CD14-positive monocyte (primary cell): ENCODE measurements at regions not wholly inside any gene's neighbourhood (a gene's known extent, or its start where the extent isn't known, plus 50 kb on each side); places are given as distances from the start of the nearest gene placed in this dataset.

Experiments used
- DNase-seq, 3 donors: peaks; one replicate each; pipeline ENCODE4 v3.0.0-alpha.2; 2011 to 2022
- H2AFZ ChIP-seq: 2 replicates; pipeline ENCODE4 v1.6.0; 2012; ENCODE audit warnings: mild to moderate bottlenecking, low read depth, low read length, inconsistent platforms; ENCODE audit not compliant: insufficient read depth, poor library complexity, severe bottlenecking
- H3K27ac ChIP-seq, 2 donors: 1 replicate in 1 of 2; 2 replicates in 1 of 2; pipeline ENCODE4 v1.5.1; 2012 to 2013; ENCODE audit warnings: low read length in 2 of 2, control low read depth in 1 of 2, inconsistent platforms in 1 of 2, low read depth in 1 of 2, mild to moderate bottlenecking in 1 of 2
- H3K27me3 ChIP-seq, 2 donors: one replicate each; pipeline versions ENCODE4 v1.6.0 to v1.6.1; 2011 to 2013; ENCODE audit warnings: low read length in 2 of 2; ENCODE audit not compliant: control insufficient read depth in 2 of 2, insufficient read depth in 2 of 2
- H3K36me3 ChIP-seq, 2 donors: replicated peaks in 1 of 2; 1 replicate in 1 of 2; 2 replicates in 1 of 2; pipeline versions ENCODE4 v1.5.1 to v1.6.1; 2012 to 2013; ENCODE audit warnings: low read length in 2 of 2, control low read depth in 1 of 2, inconsistent platforms in 1 of 2, mild to moderate bottlenecking in 1 of 2; ENCODE audit not compliant: insufficient read depth in 2 of 2, control insufficient read depth in 1 of 2
- H3K4me1 ChIP-seq, 2 donors: 1 replicate in 1 of 2; 2 replicates in 1 of 2; pipeline versions ENCODE4 v1.5.1 to v1.6.1; 2012 to 2013; ENCODE audit warnings: low read length in 2 of 2, control low read depth in 1 of 2, inconsistent platforms in 1 of 2, mild to moderate bottlenecking in 1 of 2, moderate library complexity in 1 of 2; ENCODE audit not compliant: insufficient read depth in 2 of 2, control insufficient read depth in 1 of 2
- H3K4me2 ChIP-seq: replicated peaks from 2 replicates; pipeline ENCODE3; 2012; ENCODE audit warnings: low read length, moderate library complexity, mild to moderate bottlenecking; ENCODE audit not compliant: poor library complexity, severe bottlenecking; ENCODE audit errors: extremely low read depth
- H3K4me3 ChIP-seq, 3 experiments: fragments of 200-600 bp in 1 of 3; sonication (generic) in 1 of 3; replicated peaks in 1 of 3; 1 replicate in 2 of 3; 2 replicates in 1 of 3; pipeline ENCODE4 v1.5.1; 2011 to 2013; ENCODE audit warnings: low read length in 3 of 3, mild to moderate bottlenecking in 3 of 3, control low read depth in 2 of 3, low read depth in 2 of 3, inconsistent platforms in 1 of 3, moderate library complexity in 1 of 3
- H3K79me2 ChIP-seq: 2 replicates; pipeline ENCODE4 v1.6.0; 2012; ENCODE audit warnings: mild to moderate bottlenecking, control low read depth, inconsistent platforms, low read length, moderate library complexity; ENCODE audit not compliant: insufficient read depth
- H3K9ac ChIP-seq: 2 replicates; pipeline ENCODE4 v1.6.0; 2017; ENCODE audit warnings: low read length, mild to moderate bottlenecking; ENCODE audit not compliant: insufficient read depth, poor library complexity, severe bottlenecking
- H3K9me3 ChIP-seq, 2 donors: replicated peaks in 1 of 2; 1 replicate in 1 of 2; 2 replicates in 1 of 2; pipeline versions ENCODE4 v1.5.1 to v1.6.1; 2012 to 2013; ENCODE audit warnings: low read length in 2 of 2, control low read depth in 1 of 2; ENCODE audit not compliant: control insufficient read depth in 1 of 2, insufficient read depth in 1 of 2
- H4K20me1 ChIP-seq: 2 replicates; pipeline ENCODE4 v1.6.0; 2012; ENCODE audit warnings: mild to moderate bottlenecking, low read length, control low read depth, moderate library complexity; ENCODE audit not compliant: insufficient read depth
- H3K27ac Mint-ChIP-seq, 7 donors: one replicate each; pipeline ENCODE4 v1.8.0; 2020; ENCODE audit warnings: mild to moderate bottlenecking in 7 of 7, mixed read lengths in 7 of 7, moderate library complexity in 6 of 7, inconsistent platforms in 2 of 7
- H3K27me3 Mint-ChIP-seq, 3 donors: one replicate each; pipeline ENCODE4 v1.8.0; 2021 to 2022; ENCODE audit warnings: low read depth in 3 of 3, mild to moderate bottlenecking in 3 of 3, mixed read lengths in 3 of 3, moderate library complexity in 3 of 3, inconsistent platforms in 1 of 3
- H3K36me3 Mint-ChIP-seq, 2 donors: one replicate each; pipeline ENCODE4 v1.8.0; 2020; ENCODE audit warnings: mixed read lengths in 2 of 2, inconsistent platforms in 1 of 2, mild to moderate bottlenecking in 1 of 2
- H3K4me1 Mint-ChIP-seq: one replicate; pipeline ENCODE4 v1.8.0; 2020; ENCODE audit warnings: mild to moderate bottlenecking, mixed read lengths
- H3K4me3 Mint-ChIP-seq, 2 donors: one replicate each; pipeline ENCODE4 v1.8.0; 2020; ENCODE audit warnings: mild to moderate bottlenecking in 2 of 2, mixed read lengths in 2 of 2, moderate library complexity in 1 of 2
- H3K9me3 Mint-ChIP-seq, 7 donors: one replicate each; pipeline ENCODE4 v1.8.0; 2020 to 2022; ENCODE audit warnings: mixed read lengths in 7 of 7, mild to moderate bottlenecking in 6 of 7, moderate library complexity in 6 of 7, inconsistent platforms in 2 of 7
- CTCF ChIP-seq: fragments of 200-600 bp; IDR thresholded peaks from one replicate; pipeline ENCODE4 v1.8.0; 2022; ENCODE audit warnings: antibody characterized with exemption, mild to moderate bottlenecking
- WGBS: methylation state at CpG from one replicate; pipeline ENCODE4 v1.1.5; 2013; ENCODE audit warnings: missing lambda C conversion rate; ENCODE audit not compliant: insufficient coverage; 5-methylcytosine and 5-hydroxymethylcytosine counted together
- intact Hi-C, 2 donors: fragments of 100-400 bp; cut with micrococcal nuclease; formaldehyde crosslinking; loops; one replicate each; pipeline versions ENCODE4 v1.15.0 to v1.15.1; 2023

DNA sequence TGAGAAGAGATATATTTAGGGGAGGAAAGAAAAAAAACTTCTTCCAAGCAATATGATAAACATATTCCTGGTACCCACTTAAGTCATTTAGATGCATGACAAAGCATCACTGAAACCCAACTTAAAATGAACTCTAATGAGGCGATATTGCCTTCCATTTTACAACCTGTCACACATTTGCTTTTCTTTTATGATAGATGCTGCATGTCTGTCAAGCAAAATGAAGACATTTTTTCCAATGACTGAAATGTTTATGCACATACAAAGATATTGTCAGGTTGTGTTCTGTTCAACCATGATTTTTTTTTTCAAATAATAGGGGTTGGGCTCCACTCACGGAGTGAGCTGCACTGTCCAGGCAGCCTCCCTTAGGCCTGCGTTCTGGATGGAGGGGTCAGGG lies 894.4 kb downstream of the SORCS3 start:
- no peak for DNase-seq
- H3K9me3 ChIP-seq: peaks cover 0 to 5% of the 10 kb centered on the region in 2 donors
- no peak overlapping the region for H2AFZ ChIP-seq
- no peaks in the 10 kb centered on the region for H3K27me3 ChIP-seq
- Mint-ChIP-seq H3K27ac (no peak overlapping the region), H3K36me3 (no peaks in the 10 kb centered on the region), H3K4me1 (no peaks in the 10 kb centered on the region), H3K27me3 (no peaks in the 10 kb centered on the region), H3K9me3 (peaks cover 0 to 10% (median 4%) of the 10 kb centered on the region in 7 donors), H3K4me3 (no peak overlapping the region)
- no peak for TF ChIP-seq CTCF
- no peak overlapping the region for H3K4me2 ChIP-seq
- 100% methylated on average over 1 of the region's 3 CpGs for WGBS
- intact Hi-C loops: no loop called here
- H3K4me3 ChIP-seq: no peak overlapping the region
- no peaks in the 10 kb centered on the region for H3K36me3 ChIP-seq
- H3K9ac ChIP-seq: no peak overlapping the region
- no peak overlapping the region for H3K27ac ChIP-seq
- no peaks in the 10 kb centered on the region for H4K20me1 ChIP-seq
- no peaks in the 10 kb centered on the region for H3K4me1 ChIP-seq
- no peaks in the 10 kb centered on the region for H3K79me2 ChIP-seq

DNA sequence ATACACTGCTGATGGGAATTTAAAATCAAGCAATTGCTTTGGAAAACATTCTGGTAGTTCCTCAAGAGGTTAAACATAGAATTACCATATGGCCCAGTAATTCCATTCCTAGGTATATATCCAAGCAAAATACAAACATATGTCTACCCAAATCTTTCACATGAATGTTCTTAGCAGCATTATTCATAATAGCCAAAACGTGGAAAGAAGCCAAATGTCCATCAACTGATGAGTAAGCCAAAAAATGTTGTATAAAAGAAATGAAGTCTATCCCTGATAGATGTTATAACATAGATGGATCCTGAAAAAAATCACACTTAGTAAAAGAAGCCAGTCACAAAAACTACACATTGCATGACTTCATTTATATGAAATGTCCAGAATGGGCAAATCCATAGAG lies 893.0 kb downstream of the SORCS3 start:
- Mint-ChIP-seq H3K4me3 (no peak overlapping the region), H3K4me1 (no peaks in the 10 kb centered on the region), H3K36me3 (no peaks in the 10 kb centered on the region), H3K27me3 (no peaks in the 10 kb centered on the region), H3K27ac (no peak overlapping the region), H3K9me3 (peaks cover 0 to 10% (median 2%) of the 10 kb centered on the region in 7 donors)
- H3K4me3 ChIP-seq: no peak overlapping the region
- no peaks in the 10 kb centered on the region for H3K36me3 ChIP-seq
- no peak overlapping the region for H3K9ac ChIP-seq
- no CpG with 5 or more reads among the region's 1 CpG for WGBS
- H3K79me2 ChIP-seq: no peaks in the 10 kb centered on the region
- no peak overlapping the region for H3K27ac ChIP-seq
- H3K4me2 ChIP-seq: no peak overlapping the region
- H3K4me1 ChIP-seq: no peaks in the 10 kb centered on the region
- intact Hi-C loops: no loop called here
- H2AFZ ChIP-seq: no peak overlapping the region
- H4K20me1 ChIP-seq: no peaks in the 10 kb centered on the region
- peaks cover 0 to 5% of the 10 kb centered on the region in 2 donors for H3K9me3 ChIP-seq
- H3K27me3 ChIP-seq: no peaks in the 10 kb centered on the region
- no peak for DNase-seq
- TF ChIP-seq CTCF: no peak
